SK-N-SH (cell line): ENCODE measurements at regions not wholly inside any gene's neighbourhood (a gene's known extent, or its start where the extent isn't known, plus 50 kb on each side); places are given as distances from the start of the nearest gene placed in this dataset.

Source experiments
- CTCF ChIA-PET: fragments of 300-600, 350-600 bp; formaldehyde crosslinking; extraction: SDS; loops from one replicate; lab custom pipeline; 2021; lab: Yijun Ruan, JAX
- POLR2A ChIA-PET: fragments of 350-600 bp; sonication (Branson Sonifier 250); formaldehyde crosslinking; extraction: SDS; loops from one replicate; lab custom pipeline; 2020; ENCODE audit warnings: antibody characterized with exemption, inconsistent platforms; lab: Yijun Ruan, JAX
- DNase-seq: peaks from one replicate; pipeline ENCODE4 v3.0.0; 2012
- H2AFZ ChIP-seq: fragments of 200-600 bp; sonication (generic); 2 replicates; pipeline ENCODE4 v1.8.1; 2016; ENCODE audit warnings: antibody characterized with exemption, mild to moderate bottlenecking, low read depth
- H3F3A ChIP-seq: fragments of 200-600 bp; sonication (generic); replicated peaks from 2 replicates; pipeline ENCODE3; 2016; ENCODE audit warnings: antibody characterized with exemption, mild to moderate bottlenecking; ENCODE audit not compliant: insufficient read depth
- H3K27ac ChIP-seq, 2 experiments: fragments of 200-500 bp in 1 of 2; fragments of 200-600 bp in 1 of 2; sonication (Bioruptor generic) in 1 of 2; sonication (generic), shearing (Covaris generic) in 1 of 2; 2 replicates each; pipeline versions ENCODE4 v1.5.1 to v1.6.1; 2014 to 2016; ENCODE audit warnings: low read depth in 2 of 2, inconsistent platforms in 1 of 2, low read length in 1 of 2, mild to moderate bottlenecking in 1 of 2, mixed read lengths in 1 of 2
- H3K27me3 ChIP-seq: fragments of 200-600 bp; sonication (generic), shearing (Covaris generic); 2 replicates; pipeline ENCODE4 v1.6.1; 2016; ENCODE audit warnings: mixed run types; ENCODE audit not compliant: insufficient read depth
- H3K36me3 ChIP-seq, 2 experiments: fragments of 200-500 bp in 1 of 2; fragments of 200-600 bp in 1 of 2; sonication (Bioruptor generic) in 1 of 2; sonication (generic) in 1 of 2; replicated peaks in 1 of 2; 2 replicates each; pipeline versions ENCODE3 to v1.5.1; 2014 to 2016; ENCODE audit warnings: low read length in 1 of 2, mild to moderate bottlenecking in 1 of 2; ENCODE audit not compliant: insufficient read depth in 2 of 2, control insufficient read depth in 1 of 2
- H3K4me1 ChIP-seq, 2 experiments: fragments of 200-500 bp in 1 of 2; fragments of 200-600 bp in 1 of 2; sonication (Bioruptor generic) in 1 of 2; sonication (generic), shearing (Covaris generic) in 1 of 2; 2 replicates each; pipeline versions ENCODE4 v1.5.1 to v1.6.1; 2014 to 2016; ENCODE audit warnings: low read depth in 1 of 2, low read length in 1 of 2, mixed run types in 1 of 2; ENCODE audit not compliant: insufficient read depth in 2 of 2, control insufficient read depth in 1 of 2
- H3K4me2 ChIP-seq: fragments of 200-600 bp; sonication (generic), shearing (Covaris generic); 2 replicates; pipeline ENCODE4 v1.6.1; 2017; ENCODE audit warnings: mixed run types
- H3K4me3 ChIP-seq, 2 experiments: fragments of 200-500 bp in 1 of 2; fragments of 200-600 bp in 1 of 2; sonication (Bioruptor generic) in 1 of 2; sonication (generic), shearing (Covaris generic) in 1 of 2; 2 replicates each; pipeline versions ENCODE4 v1.5.1 to v1.8.1; 2014 to 2016; ENCODE audit warnings: low read depth in 2 of 2, inconsistent platforms in 1 of 2, low read length in 1 of 2, mild to moderate bottlenecking in 1 of 2, mixed read lengths in 1 of 2, moderate library complexity in 1 of 2
- H3K79me2 ChIP-seq: fragments of 200-600 bp; sonication (generic); 2 replicates; pipeline ENCODE4 v1.8.1; 2017; ENCODE audit warnings: mild to moderate bottlenecking; ENCODE audit not compliant: insufficient read depth
- H3K9ac ChIP-seq: fragments of 200-600 bp; sonication (generic); 2 replicates; pipeline ENCODE4 v1.6.1; 2017; ENCODE audit warnings: mixed run types
- H3K9me2 ChIP-seq: fragments of 200-600 bp; sonication (generic); 2 replicates; pipeline ENCODE4 v1.6.1; 2017; ENCODE audit warnings: mixed run types
- H3K9me3 ChIP-seq: fragments of 200-600 bp; sonication (generic); 2 replicates; pipeline ENCODE4 v1.6.1; 2017; ENCODE audit warnings: mixed run types, mild to moderate bottlenecking, moderate library complexity
- H4K20me1 ChIP-seq: fragments of 200-600 bp; sonication (generic); 2 replicates; pipeline ENCODE4 v1.6.1; 2017; ENCODE audit warnings: mild to moderate bottlenecking, mixed run types; ENCODE audit not compliant: insufficient read depth
- CHD2 ChIP-seq: fragments of 150-350 bp; IDR thresholded peaks from 2 replicates; pipeline ENCODE4 v1.6.1; 2018; ENCODE audit warnings: low read length; ENCODE audit not compliant: partially characterized antibody
- ELF1 ChIP-seq: IDR thresholded peaks from 2 replicates; pipeline ENCODE4 v1.4.0; 2012
- EZH2phosphoT487 ChIP-seq: fragments of 200-600 bp; sonication (generic); IDR thresholded peaks from 2 replicates; pipeline ENCODE4 v1.6.1; 2017; ENCODE audit warnings: low read depth, mixed run types, mild to moderate bottlenecking, antibody characterized with exemption, moderate library complexity, borderline replicate concordance
- FOSL2 ChIP-seq: IDR thresholded peaks from 2 replicates; pipeline ENCODE4 v1.4.0; 2012; ENCODE audit warnings: low read depth, mild to moderate bottlenecking, moderate library complexity, borderline replicate concordance
- FOXJ3 ChIP-seq: sonication (generic); formaldehyde crosslinking; IDR thresholded peaks from 2 replicates; pipeline ENCODE4 v1.5.1; 2020; ENCODE audit warnings: mild to moderate bottlenecking, missing genetic modification reagents
- FOXM1 ChIP-seq: IDR thresholded peaks from 2 replicates; pipeline ENCODE4 v1.4.0; 2012; ENCODE audit warnings: low read depth, mild to moderate bottlenecking
- GABPA ChIP-seq: IDR thresholded peaks from 2 replicates; pipeline ENCODE4 v1.4.0; 2012; ENCODE audit warnings: low read depth, mild to moderate bottlenecking
- GATA2 ChIP-seq: sonication (generic); formaldehyde crosslinking; IDR thresholded peaks from 2 replicates; pipeline ENCODE4 v1.5.0; 2020; ENCODE audit warnings: mild to moderate bottlenecking, missing genetic modification reagents
- JUND ChIP-seq: IDR thresholded peaks from 2 replicates; pipeline ENCODE4 v1.4.0; 2012
- MEF2A ChIP-seq: IDR thresholded peaks from 2 replicates; pipeline ENCODE4 v1.4.0; 2012; ENCODE audit warnings: low read depth, borderline replicate concordance
- POLR2AphosphoS5 ChIP-seq: IDR thresholded peaks from 2 replicates; pipeline ENCODE4 v1.6.1; 2012; ENCODE audit warnings: low read depth, low read length
- RCOR1 ChIP-seq: fragments of 150-350 bp; IDR thresholded peaks from 2 replicates; pipeline ENCODE4 v1.6.1; 2017; ENCODE audit warnings: antibody characterized with exemption, low read length
- RXRA ChIP-seq: IDR thresholded peaks from 2 replicates; pipeline ENCODE4 v1.4.0; 2012; ENCODE audit warnings: low read depth, mild to moderate bottlenecking, borderline replicate concordance
- SIN3A ChIP-seq: IDR thresholded peaks from 2 replicates; pipeline ENCODE4 v1.6.1; 2012; ENCODE audit warnings: low read depth, mild to moderate bottlenecking, low read length, moderate library complexity, borderline replicate concordance
- SMC3 ChIP-seq: IDR thresholded peaks from 2 replicates; pipeline ENCODE4 v1.6.1; 2012; ENCODE audit warnings: low read depth, low read length, improper control_type of control experiment
- TAF1 ChIP-seq: IDR thresholded peaks from 2 replicates; pipeline ENCODE4 v1.6.1; 2012; ENCODE audit warnings: low read depth, mild to moderate bottlenecking, low read length, moderate library complexity, borderline replicate concordance
- TCF12 ChIP-seq: IDR thresholded peaks from 2 replicates; pipeline ENCODE4 v1.4.0; 2012
- TEAD4 ChIP-seq: IDR thresholded peaks from 2 replicates; pipeline ENCODE4 v1.4.0; 2012; ENCODE audit warnings: mild to moderate bottlenecking, borderline replicate concordance; ENCODE audit not compliant: insufficient read depth
- WGBS: methylation state at CpG from one replicate; pipeline ENCODE4 v1.1.6; 2017; ENCODE audit warnings: low lambda C conversion rate; 5-methylcytosine and 5-hydroxymethylcytosine counted together
- TF ChIP-seq, protein P1 (sequence below): IDR thresholded peaks from 2 replicates; pipeline ENCODE4 v1.6.1; 2012; ENCODE audit warnings: mild to moderate bottlenecking, low read depth, low read length, moderate library complexity
- TF ChIP-seq, protein P2 (sequence below): IDR thresholded peaks from 2 replicates; pipeline ENCODE4; 2012
- TF ChIP-seq, protein P3 (sequence below): fragments of 150-350 bp; IDR thresholded peaks from 2 replicates; pipeline ENCODE4 v1.6.1; 2017; ENCODE audit warnings: antibody characterized with exemption, low read length, low read depth, borderline replicate concordance

DNA sequence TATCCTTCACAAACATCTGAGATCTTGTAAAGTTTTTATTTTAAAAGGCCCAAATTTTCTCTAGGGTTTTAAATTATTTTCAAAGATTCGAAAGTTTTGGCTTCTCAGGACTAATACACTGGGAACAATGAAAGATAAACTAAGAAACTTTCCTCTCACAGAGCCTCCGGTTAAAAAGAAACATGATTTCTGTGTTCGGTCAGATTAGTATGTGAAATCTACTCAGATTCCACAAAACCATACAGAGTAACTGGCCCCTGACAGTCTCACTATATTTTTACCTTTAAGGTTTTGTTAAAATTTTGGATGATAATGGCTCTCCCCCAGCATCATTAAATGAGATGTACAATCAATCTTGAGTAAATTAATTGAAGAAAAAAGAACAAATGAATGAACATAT lies 471.0 kb downstream of the COL12A1 start:
- Histone ChIP-seq H3K4me3 (no peak overlapping the region), H3K9me2 (no peaks in the 10 kb centered on the region), H3K9me3 (no peaks in the 10 kb centered on the region), H3K36me3 (peaks cover 0 to 3% of the 10 kb centered on the region in 2 experiments), H2AFZ (no peak overlapping the region), H3K9ac (no peak overlapping the region), H3K4me2 (no peak overlapping the region), H3K27ac (no peak overlapping the region), H3K27me3 (no peaks in the 10 kb centered on the region; the same call in 1 of the 2 replicates), H3F3A (no peaks in the 10 kb centered on the region), H3K79me2 (no peaks in the 10 kb centered on the region), H3K4me1 (no peaks in the 10 kb centered on the region), H4K20me1 (no peaks in the 10 kb centered on the region)
- WGBS: 22% methylated on average over 3 of the region's 3 CpGs
- CTCF ChIA-PET: no interaction called here
- POLR2A ChIA-PET: no interaction called here
- TF ChIP-seq RXRA (no peak), GABPA (no peak), SMC3 (no peak), SIN3A (no peak), TEAD4 (no peak), TCF12 (no peak), JUND (no peak), GATA2 (no peak)
- DNase-seq: no peak

DNA sequence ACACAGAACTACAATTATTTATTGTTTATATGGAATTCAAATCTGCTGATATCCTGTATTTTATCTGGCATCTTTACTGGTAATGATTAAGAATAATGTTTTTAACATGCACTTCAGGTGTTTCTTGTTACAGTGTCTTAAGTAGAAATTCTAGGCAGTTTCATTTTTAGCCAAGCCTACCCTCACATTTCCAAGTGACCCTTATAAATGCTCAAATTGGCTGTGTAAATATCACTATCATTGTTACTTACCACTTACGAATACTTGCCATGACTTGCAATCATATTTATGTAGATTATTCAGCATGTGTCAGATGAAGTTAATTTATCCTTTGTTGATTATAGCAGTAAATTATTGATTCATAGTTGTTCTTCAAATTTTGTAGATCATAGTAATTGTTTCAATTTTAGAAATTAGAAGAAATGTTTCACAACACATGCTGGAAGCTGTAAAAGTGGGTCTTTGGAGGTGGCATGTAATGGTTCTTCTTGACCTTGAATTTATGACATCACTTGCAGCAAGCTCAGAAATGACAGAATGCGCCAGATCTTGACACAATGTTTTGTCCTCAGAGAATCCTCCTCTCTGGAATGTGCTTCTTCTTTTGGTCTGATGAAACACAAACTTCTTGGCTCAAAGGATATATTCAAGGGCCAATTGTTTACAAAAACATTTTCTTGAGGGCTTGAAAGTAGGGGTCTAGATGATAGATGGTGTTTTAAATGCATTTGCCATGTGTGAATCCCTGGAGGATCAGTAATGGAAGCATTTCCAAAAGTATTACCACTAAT lies 471.8 kb downstream of the COL12A1 start:
- no peaks in the 10 kb centered on the region for H3F3A ChIP-seq
- no peak overlapping the region for H3K9ac ChIP-seq
- no peaks in the 10 kb centered on the region; the same call in 1 of the 2 replicates for H3K27me3 ChIP-seq
- 2% methylated on average over 2 of the region's 2 CpGs for WGBS
- H2AFZ ChIP-seq: no peak overlapping the region
- no peak for DNase-seq
- no peaks in the 10 kb centered on the region for H3K9me2 ChIP-seq
- no peak overlapping the region for H3K4me3 ChIP-seq
- no peaks in the 10 kb centered on the region for H4K20me1 ChIP-seq
- no peaks in the 10 kb centered on the region for H3K79me2 ChIP-seq
- no peaks in the 10 kb centered on the region for H3K9me3 ChIP-seq
- TF ChIP-seq, protein P1, sequence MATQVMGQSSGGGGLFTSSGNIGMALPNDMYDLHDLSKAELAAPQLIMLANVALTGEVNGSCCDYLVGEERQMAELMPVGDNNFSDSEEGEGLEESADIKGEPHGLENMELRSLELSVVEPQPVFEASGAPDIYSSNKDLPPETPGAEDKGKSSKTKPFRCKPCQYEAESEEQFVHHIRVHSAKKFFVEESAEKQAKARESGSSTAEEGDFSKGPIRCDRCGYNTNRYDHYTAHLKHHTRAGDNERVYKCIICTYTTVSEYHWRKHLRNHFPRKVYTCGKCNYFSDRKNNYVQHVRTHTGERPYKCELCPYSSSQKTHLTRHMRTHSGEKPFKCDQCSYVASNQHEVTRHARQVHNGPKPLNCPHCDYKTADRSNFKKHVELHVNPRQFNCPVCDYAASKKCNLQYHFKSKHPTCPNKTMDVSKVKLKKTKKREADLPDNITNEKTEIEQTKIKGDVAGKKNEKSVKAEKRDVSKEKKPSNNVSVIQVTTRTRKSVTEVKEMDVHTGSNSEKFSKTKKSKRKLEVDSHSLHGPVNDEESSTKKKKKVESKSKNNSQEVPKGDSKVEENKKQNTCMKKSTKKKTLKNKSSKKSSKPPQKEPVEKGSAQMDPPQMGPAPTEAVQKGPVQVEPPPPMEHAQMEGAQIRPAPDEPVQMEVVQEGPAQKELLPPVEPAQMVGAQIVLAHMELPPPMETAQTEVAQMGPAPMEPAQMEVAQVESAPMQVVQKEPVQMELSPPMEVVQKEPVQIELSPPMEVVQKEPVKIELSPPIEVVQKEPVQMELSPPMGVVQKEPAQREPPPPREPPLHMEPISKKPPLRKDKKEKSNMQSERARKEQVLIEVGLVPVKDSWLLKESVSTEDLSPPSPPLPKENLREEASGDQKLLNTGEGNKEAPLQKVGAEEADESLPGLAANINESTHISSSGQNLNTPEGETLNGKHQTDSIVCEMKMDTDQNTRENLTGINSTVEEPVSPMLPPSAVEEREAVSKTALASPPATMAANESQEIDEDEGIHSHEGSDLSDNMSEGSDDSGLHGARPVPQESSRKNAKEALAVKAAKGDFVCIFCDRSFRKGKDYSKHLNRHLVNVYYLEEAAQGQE: no peak
- TF ChIP-seq FOXJ3 (no peak), SMC3 (no peak), FOSL2 (no peak), TEAD4 (no peak), TAF1 (no peak), MEF2A (no peak), GABPA (no peak), FOXM1 (no peak), ELF1 (no peak), EZH2phosphoT487 (no peak), SIN3A (no peak), JUND (no peak), POLR2AphosphoS5 (no peak), CHD2 (no peak), RCOR1 (no peak)
- TF ChIP-seq, protein P2, sequence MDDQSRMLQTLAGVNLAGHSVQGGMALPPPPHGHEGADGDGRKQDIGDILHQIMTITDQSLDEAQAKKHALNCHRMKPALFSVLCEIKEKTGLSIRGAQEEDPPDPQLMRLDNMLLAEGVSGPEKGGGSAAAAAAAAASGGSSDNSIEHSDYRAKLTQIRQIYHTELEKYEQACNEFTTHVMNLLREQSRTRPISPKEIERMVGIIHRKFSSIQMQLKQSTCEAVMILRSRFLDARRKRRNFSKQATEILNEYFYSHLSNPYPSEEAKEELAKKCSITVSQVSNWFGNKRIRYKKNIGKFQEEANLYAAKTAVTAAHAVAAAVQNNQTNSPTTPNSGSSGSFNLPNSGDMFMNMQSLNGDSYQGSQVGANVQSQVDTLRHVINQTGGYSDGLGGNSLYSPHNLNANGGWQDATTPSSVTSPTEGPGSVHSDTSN: no peak
- TF ChIP-seq, protein P3, sequence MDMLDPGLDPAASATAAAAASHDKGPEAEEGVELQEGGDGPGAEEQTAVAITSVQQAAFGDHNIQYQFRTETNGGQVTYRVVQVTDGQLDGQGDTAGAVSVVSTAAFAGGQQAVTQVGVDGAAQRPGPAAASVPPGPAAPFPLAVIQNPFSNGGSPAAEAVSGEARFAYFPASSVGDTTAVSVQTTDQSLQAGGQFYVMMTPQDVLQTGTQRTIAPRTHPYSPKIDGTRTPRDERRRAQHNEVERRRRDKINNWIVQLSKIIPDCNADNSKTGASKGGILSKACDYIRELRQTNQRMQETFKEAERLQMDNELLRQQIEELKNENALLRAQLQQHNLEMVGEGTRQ: no peak
- H3K4me2 ChIP-seq: no peak overlapping the region
- no peaks in the 10 kb centered on the region for H3K36me3 ChIP-seq
- CTCF ChIA-PET: no interaction called here
- POLR2A ChIA-PET: no interaction called here
- H3K4me1 ChIP-seq: no peaks in the 10 kb centered on the region
- H3K27ac ChIP-seq: no peak overlapping the region
